HEK293T (cell line): ENCODE measurements at regions not wholly inside any gene's neighbourhood (a gene's known extent, or its start where the extent isn't known, plus 50 kb on each side); places are given as distances from the start of the nearest gene placed in this dataset.

Source experiments
- CTCF ChIA-PET: fragments of 350-600 bp; formaldehyde crosslinking; extraction: SDS; loops from one replicate; lab custom pipeline; 2021; ENCODE audit warnings: antibody characterized with exemption, inconsistent platforms; lab: Yijun Ruan, JAX
- POLR2A ChIA-PET: fragments of 350-600 bp; formaldehyde crosslinking; extraction: SDS; loops from one replicate; lab custom pipeline; 2020; ENCODE audit warnings: antibody characterized with exemption, inconsistent platforms; lab: Yijun Ruan, JAX
- DNase-seq: peaks from one replicate; pipeline ENCODE4 v3.0.0; 2012; ENCODE audit warnings: mixed read lengths; ENCODE audit errors: extremely low spot score
- ARNT ChIP-seq: fragments of 450-650 bp; IDR thresholded peaks from 2 replicates; pipeline ENCODE4 v1.6.1; 2017; ENCODE audit warnings: mild to moderate bottlenecking
- BHLHE40 ChIP-seq: fragments of 450-650 bp; IDR thresholded peaks from 2 replicates; pipeline ENCODE4 v1.6.1; 2016; ENCODE audit warnings: mild to moderate bottlenecking, moderate library complexity, borderline replicate concordance
- CTBP1 ChIP-seq: fragments of 450-650 bp; IDR thresholded peaks from 2 replicates; pipeline ENCODE4 v1.6.1; 2016; ENCODE audit warnings: borderline replicate concordance
- ELF4 ChIP-seq: fragments of 450-650 bp; IDR thresholded peaks from 2 replicates; pipeline ENCODE4 v1.6.1; 2017; ENCODE audit warnings: antibody characterized with exemption
- FOXA1 ChIP-seq: fragments of 450-650 bp; IDR thresholded peaks from 2 replicates; pipeline ENCODE4 v1.6.1; 2016; ENCODE audit warnings: mild to moderate bottlenecking
- FOXK2 ChIP-seq: fragments of 450-650 bp; IDR thresholded peaks from 2 replicates; pipeline ENCODE4 v1.6.1; 2016; ENCODE audit warnings: mild to moderate bottlenecking
- FOXM1 ChIP-seq: fragments of 450-650 bp; IDR thresholded peaks from 2 replicates; pipeline ENCODE4 v1.6.1; 2017; ENCODE audit warnings: mild to moderate bottlenecking, borderline replicate concordance
- HDGF ChIP-seq: fragments of 450-650 bp; IDR thresholded peaks from 2 replicates; pipeline ENCODE4 v1.6.1; 2017; ENCODE audit warnings: antibody characterized with exemption, borderline replicate concordance
- L3MBTL2 ChIP-seq: fragments of 450-650 bp; conservative IDR thresholded peaks from 2 replicates; pipeline ENCODE4 v1.6.1; 2016; ENCODE audit warnings: mild to moderate bottlenecking
- LEF1 ChIP-seq: fragments of 450-650 bp; IDR thresholded peaks from 2 replicates; pipeline ENCODE4 v1.6.1; 2017; ENCODE audit warnings: mild to moderate bottlenecking, borderline replicate concordance
- NFRKB ChIP-seq: fragments of 450-650 bp; IDR thresholded peaks from 2 replicates; pipeline ENCODE4 v1.6.1; 2016; ENCODE audit warnings: mild to moderate bottlenecking, moderate library complexity
- PKNOX1 ChIP-seq: fragments of 450-650 bp; IDR thresholded peaks from 2 replicates; pipeline ENCODE4 v1.6.1; 2016
- SP1 ChIP-seq: fragments of 450-650 bp; IDR thresholded peaks from 2 replicates; pipeline ENCODE4 v1.6.1; 2017
- SUZ12 ChIP-seq: fragments of 450-650 bp; IDR thresholded peaks from 2 replicates; pipeline ENCODE4 v1.6.1; 2016; ENCODE audit warnings: mild to moderate bottlenecking
- TARDBP ChIP-seq: fragments of 450-650 bp; IDR thresholded peaks from 2 replicates; pipeline ENCODE4 v1.6.1; 2016
- ZNF384 ChIP-seq: fragments of 450-650 bp; IDR thresholded peaks from 2 replicates; pipeline ENCODE4 v1.6.1; 2016

DNA sequence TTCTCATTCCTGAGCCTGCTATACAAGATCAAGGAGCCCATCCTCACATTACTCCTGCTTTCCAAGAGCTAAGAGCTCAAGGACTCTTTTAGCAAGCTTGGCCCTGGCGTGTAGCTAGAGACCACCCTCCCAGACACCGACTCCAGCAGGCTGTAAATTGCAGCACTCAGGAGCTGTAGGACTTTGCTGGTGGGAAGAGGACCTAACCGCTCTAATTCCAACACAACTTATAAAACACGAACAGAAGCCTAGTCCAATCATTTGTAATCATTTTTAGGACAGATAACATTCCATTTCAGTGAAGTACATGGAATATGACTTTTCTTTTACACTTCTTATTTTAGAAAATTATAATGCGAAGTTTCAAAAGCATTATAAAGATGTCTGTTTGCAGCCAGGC lies 219.9 kb downstream of the NXNL2 start:
- DNase-seq = no peak
- ChIA-PET CTCF (no interaction called here), POLR2A (no interaction called here)
- no peak for TF ChIP-seq PKNOX1
- TF ChIP-seq FOXM1 = no peak
- TF ChIP-seq FOXA1 = no peak
- TF ChIP-seq ZNF384 = no peak
- no peak for TF ChIP-seq SUZ12
- TF ChIP-seq TARDBP = no peak
- no peak for TF ChIP-seq FOXK2
- TF ChIP-seq HDGF = no peak
- TF ChIP-seq CTBP1 = no peak
- no peak for TF ChIP-seq ARNT
- TF ChIP-seq BHLHE40 = no peak

- TF ChIP-seq FOXA1 (no peak), SP1 (no peak), BHLHE40 (no peak), ARNT (no peak), ZNF384 (no peak), FOXM1 (no peak), FOXK2 (no peak), HDGF (no peak), ELF4 (no peak), TARDBP (no peak), L3MBTL2 (no peak), LEF1 (no peak), NFRKB (no peak), SUZ12 (no peak), PKNOX1 (no peak), CTBP1 (no peak)
- POLR2A ChIA-PET = interaction anchor here (0.8 kb wide), 1 partner anchor 8 kb away, joined by 4 read pairs; no protein-coding TSS in a partner anchor
- CTCF ChIA-PET = no interaction called here
- DNase-seq = no peak
Measured at GRCh38 chr9:88757406-88758010, 222.5 kb downstream of the NXNL2 start.

DNA sequence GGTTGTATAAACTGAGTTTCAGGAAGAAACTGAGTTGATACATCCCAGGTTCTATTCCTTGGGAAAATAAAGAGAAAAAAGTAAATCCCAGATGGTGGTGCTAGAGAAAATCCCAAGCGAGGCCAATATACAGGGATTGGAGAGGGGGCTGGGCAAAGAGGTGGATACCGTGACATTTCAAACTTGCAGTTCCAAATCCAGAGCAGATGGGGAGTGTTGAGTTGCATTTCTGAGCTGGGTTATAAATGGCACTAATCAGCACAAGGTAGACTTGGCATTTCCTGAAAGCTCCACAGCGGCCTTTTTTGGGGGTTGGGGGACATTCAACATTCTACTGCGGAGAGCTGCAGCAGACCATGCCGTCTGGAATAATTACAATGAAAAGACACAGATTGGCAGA lies 224.4 kb downstream of the NXNL2 start:
- ChIA-PET POLR2A (no interaction called here), CTCF (no interaction called here)
- DNase-seq = no peak
- TF ChIP-seq CTBP1 (no peak), ZNF384 (no peak), ARNT (no peak), NFRKB (no peak), TARDBP (no peak)

- no peak for TF ChIP-seq HDGF
- TF ChIP-seq PKNOX1 = no peak
- no peak for TF ChIP-seq FOXK2
- no peak for TF ChIP-seq FOXA1
- no peak for TF ChIP-seq FOXM1
- no peak for TF ChIP-seq L3MBTL2
- TF ChIP-seq ZNF384 = no peak
- ChIA-PET POLR2A (no interaction called here), CTCF (no interaction called here)
- no peak for DNase-seq
Measured at GRCh38 chr9:88766778-88767503, 224.3 kb upstream of the S1PR3 start.

GRCh38 chr9:88767504-88767790 lies 223.8 kb upstream of the S1PR3 start:
- TF ChIP-seq SP1 (no peak), BHLHE40 (no peak), TARDBP (no peak), FOXK2 (no peak), L3MBTL2 (no peak), ELF4 (no peak), PKNOX1 (no peak), ARNT (no peak), SUZ12 (no peak), CTBP1 (no peak)
- POLR2A ChIA-PET = no interaction called here
- DNase-seq = no peak
- CTCF ChIA-PET = no interaction called here

DNA sequence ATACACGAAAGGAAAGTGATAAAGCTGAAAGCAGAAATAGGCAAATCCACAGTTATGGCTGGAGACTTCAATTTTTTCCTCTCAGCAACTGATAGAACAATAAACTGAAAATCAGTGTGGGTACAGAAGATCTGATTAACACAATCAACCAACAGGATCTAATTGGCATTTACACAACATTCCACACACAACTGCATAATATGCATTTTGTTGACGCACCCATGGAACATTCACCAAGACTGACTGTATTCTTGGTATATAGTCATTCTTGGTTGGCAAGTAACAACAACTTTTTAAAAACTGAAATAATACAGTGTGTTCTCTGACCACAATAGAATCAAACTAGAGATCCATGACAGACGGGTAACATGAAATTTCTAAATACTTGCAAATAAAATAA lies 218.7 kb upstream of the S1PR3 start:
- TF ChIP-seq SUZ12 (no peak), CTBP1 (no peak), HDGF (no peak), L3MBTL2 (no peak), FOXK2 (no peak), PKNOX1 (no peak), ZNF384 (no peak), BHLHE40 (no peak), TARDBP (no peak), FOXA1 (no peak), LEF1 (no peak), FOXM1 (no peak), SP1 (no peak), ELF4 (no peak), ARNT (no peak)
- no peak for DNase-seq
- POLR2A ChIA-PET = no interaction called here
- CTCF ChIA-PET = no interaction called here
